Mammary epithelial cell (primary cell): ENCODE measurements at regions not wholly inside any gene's neighbourhood (a gene's known extent, or its start where the extent isn't known, plus 50 kb on each side); places are given as distances from the start of the nearest gene placed in this dataset.

ENCODE experiments used
- EZH2 ChIP-seq: IDR thresholded peaks from 2 replicates; pipeline ENCODE4 v1.6.1; 2012; ENCODE audit warnings: low read length, inconsistent platforms, borderline replicate concordance
- TF ChIP-seq, protein P1 (sequence below), 2 donors: IDR thresholded peaks in 1 of 2; conservative IDR thresholded peaks in 1 of 2; 2 replicates each; pipeline ENCODE4 v1.5.1; 2011 to 2012; ENCODE audit warnings: inconsistent platforms in 2 of 2, low read length in 2 of 2, mild to moderate bottlenecking in 2 of 2, control low read depth in 1 of 2, low read depth in 1 of 2; ENCODE audit not compliant: insufficient read depth in 1 of 2; ENCODE audit errors: extremely low read depth in 1 of 2

DNA sequence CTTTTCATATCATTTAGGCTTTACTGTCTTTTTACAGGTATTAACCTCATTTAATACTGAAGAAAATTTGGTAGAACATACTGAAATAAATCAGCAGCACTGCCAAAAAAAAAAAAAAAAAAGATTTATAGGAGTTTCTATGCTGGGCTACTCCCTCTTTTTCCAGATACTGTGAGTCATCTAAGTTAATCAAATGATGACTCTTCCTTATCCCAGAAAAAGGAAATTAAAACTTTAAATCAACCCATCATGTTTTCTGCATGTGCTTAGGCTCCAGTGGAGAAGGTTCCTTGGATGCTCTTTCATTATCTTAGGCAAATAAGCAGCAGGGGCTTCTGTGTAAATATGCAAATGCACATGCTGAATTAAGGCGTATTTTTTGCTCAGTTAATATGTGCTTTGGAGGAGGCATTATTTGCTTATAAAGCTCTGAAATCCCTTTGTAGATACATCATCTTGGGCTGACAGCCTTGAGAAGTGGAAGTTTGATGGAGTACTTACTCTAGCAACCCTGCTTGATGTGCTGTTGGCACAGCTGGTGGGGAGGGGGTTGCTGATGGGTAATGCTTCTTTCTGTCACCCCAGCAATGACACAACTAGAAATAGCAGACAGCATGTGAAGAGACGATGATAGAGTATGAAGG, 136.1 kb downstream of the C4orf33 start:
- TF ChIP-seq, protein P1, sequence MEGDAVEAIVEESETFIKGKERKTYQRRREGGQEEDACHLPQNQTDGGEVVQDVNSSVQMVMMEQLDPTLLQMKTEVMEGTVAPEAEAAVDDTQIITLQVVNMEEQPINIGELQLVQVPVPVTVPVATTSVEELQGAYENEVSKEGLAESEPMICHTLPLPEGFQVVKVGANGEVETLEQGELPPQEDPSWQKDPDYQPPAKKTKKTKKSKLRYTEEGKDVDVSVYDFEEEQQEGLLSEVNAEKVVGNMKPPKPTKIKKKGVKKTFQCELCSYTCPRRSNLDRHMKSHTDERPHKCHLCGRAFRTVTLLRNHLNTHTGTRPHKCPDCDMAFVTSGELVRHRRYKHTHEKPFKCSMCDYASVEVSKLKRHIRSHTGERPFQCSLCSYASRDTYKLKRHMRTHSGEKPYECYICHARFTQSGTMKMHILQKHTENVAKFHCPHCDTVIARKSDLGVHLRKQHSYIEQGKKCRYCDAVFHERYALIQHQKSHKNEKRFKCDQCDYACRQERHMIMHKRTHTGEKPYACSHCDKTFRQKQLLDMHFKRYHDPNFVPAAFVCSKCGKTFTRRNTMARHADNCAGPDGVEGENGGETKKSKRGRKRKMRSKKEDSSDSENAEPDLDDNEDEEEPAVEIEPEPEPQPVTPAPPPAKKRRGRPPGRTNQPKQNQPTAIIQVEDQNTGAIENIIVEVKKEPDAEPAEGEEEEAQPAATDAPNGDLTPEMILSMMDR (conservative IDR thresholded peaks at IDR 0.05 in 1 of 2, IDR thresholded peaks at IDR 0.05 in 1 of 2; ENCODE audit: extremely low read depth in 1 of 2, insufficient read depth in 1 of 2, low read depth in 1 of 2, low read length in 2 of 2) = no peak
- no peak for TF ChIP-seq EZH2
